Upper lobe of right lung (tissue), 1 donor: ENCODE measurements at regions not wholly inside any gene's neighbourhood (a gene's known extent, or its start where the extent isn't known, plus 50 kb on each side); places are given as distances from the start of the nearest gene placed in this dataset.

ENCODE experiments used
- ATAC-seq: fragments of 200-7000 bp; cut with Tn5 transposase; one replicate; pipeline ENCODE4 v1.9.1; 2020; ENCODE audit warnings: mild to moderate bottlenecking, moderate library complexity
- DNase-seq: peaks from one replicate; pipeline ENCODE4 v3.0.0-alpha.2; 2020
- H3K27ac ChIP-seq: fragments of 200-600 bp; one replicate; pipeline ENCODE4 v1.8.0; 2022
- H3K27me3 ChIP-seq: fragments of 200-600 bp; one replicate; pipeline ENCODE4 v1.8.0; 2022; ENCODE audit warnings: mild to moderate bottlenecking
- H3K36me3 ChIP-seq: fragments of 200-600 bp; one replicate; pipeline ENCODE4 v1.8.0; 2022
- H3K4me1 ChIP-seq: fragments of 200-600 bp; one replicate; pipeline ENCODE4 v1.8.0; 2022
- H3K4me3 ChIP-seq: fragments of 200-600 bp; one replicate; pipeline ENCODE4 v1.8.0; 2022; ENCODE audit warnings: mild to moderate bottlenecking
- H3K9me3 ChIP-seq: fragments of 200-600 bp; one replicate; pipeline ENCODE4 v1.8.0; 2022
- CTCF ChIP-seq: fragments of 200-600 bp; IDR thresholded peaks from one replicate; pipeline ENCODE4 v1.8.0; 2022; ENCODE audit warnings: antibody characterized with exemption
- intact Hi-C: fragments of 100-400 bp; cut with DNase I; formaldehyde crosslinking; loops from one replicate; pipeline ENCODE4 v1.11.0; 2022
- donor health status: DM: no; HTN: yes; CAD: no; lungs with severe emphysema.

- DNase-seq: no peak
- intact Hi-C loops: no loop called here
Observed at GRCh38 chr2:165016772-165017411, 61.6 kb upstream of the SLC38A11 start.

DNA sequence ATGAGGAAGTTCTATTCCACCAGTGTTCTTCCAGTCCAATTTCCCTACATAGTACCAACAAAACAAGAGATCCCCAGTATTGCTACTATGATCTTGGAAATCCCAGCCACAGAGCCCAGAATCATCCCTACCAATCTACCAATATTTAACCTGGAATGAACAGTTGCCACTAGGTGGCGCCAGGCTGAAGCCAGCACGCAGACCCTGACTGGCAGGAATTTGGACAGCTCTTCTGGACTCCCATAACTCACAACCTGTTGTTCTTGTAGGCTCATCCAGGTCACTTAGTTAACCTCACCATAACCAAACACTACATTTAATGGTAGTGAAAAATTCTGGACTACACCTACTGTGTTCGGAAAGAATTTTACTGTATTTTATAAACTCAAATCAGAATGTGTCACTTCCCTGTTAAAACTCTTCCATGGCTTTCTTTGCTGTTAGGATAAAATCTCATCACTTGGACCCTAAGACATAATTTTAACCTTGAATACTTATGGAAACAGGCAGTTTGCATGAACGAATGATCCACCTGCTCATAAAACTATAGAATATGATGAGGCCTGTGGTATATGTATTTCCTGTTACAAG, 59.8 kb upstream of the SLC38A11 start:
- Histone ChIP-seq H3K4me3 (no peak overlapping the region), H3K4me1 (no peaks in the 10 kb centered on the region), H3K27me3 (peaks cover 5% of the 10 kb centered on the region), H3K27ac (no peak overlapping the region), H3K9me3 (no peaks in the 10 kb centered on the region), H3K36me3 (no peaks in the 10 kb centered on the region)
- intact Hi-C loops: no loop called here
- DNase-seq (peak; percentile 71), ATAC-seq (peak; percentile 93)
- peak; percentile 92 for TF ChIP-seq CTCF

More at GRCh38 chr2:165016772-165017411, 61.6 kb upstream of the SLC38A11 start:
- Histone ChIP-seq H3K9me3 (no peaks in the 10 kb centered on the region), H3K27me3 (peaks cover 5% of the 10 kb centered on the region), H3K27ac (no peak overlapping the region), H3K36me3 (no peaks in the 10 kb centered on the region), H3K4me3 (no peak overlapping the region), H3K4me1 (no peaks in the 10 kb centered on the region)
- peak; percentile 56 for TF ChIP-seq CTCF
- peak; percentile 70 for ATAC-seq

- TF ChIP-seq CTCF: no peak
Observed at GRCh38 chr2:165013944-165014619, 58.8 kb upstream of the SLC38A11 start.

GRCh38 chr2:165011199-165011598, 55.9 kb upstream of the SLC38A11 start:
- intact Hi-C loops: no loop called here
- no peaks in the 10 kb centered on the region for H3K9me3 ChIP-seq
- H3K27ac ChIP-seq: no peak overlapping the region
- DNase-seq: no peak
- ATAC-seq: no peak
- no peaks in the 10 kb centered on the region for H3K27me3 ChIP-seq
- H3K36me3 ChIP-seq: no peaks in the 10 kb centered on the region
- TF ChIP-seq CTCF: no peak
- H3K4me1 ChIP-seq: peaks cover 5% of the 10 kb centered on the region
- H3K4me3 ChIP-seq: no peak overlapping the region

More at GRCh38 chr2:165013944-165014619, 58.8 kb upstream of the SLC38A11 start:
- peaks cover 5% of the 10 kb centered on the region for H3K27me3 ChIP-seq
- ATAC-seq: no peak
- no peaks in the 10 kb centered on the region for H3K9me3 ChIP-seq
- no peak for DNase-seq
- H3K4me3 ChIP-seq: no peak overlapping the region
- intact Hi-C loops: no loop called here
- H3K4me1 ChIP-seq: no peaks in the 10 kb centered on the region
- no peaks in the 10 kb centered on the region for H3K36me3 ChIP-seq
- no peak overlapping the region for H3K27ac ChIP-seq

- Histone ChIP-seq H3K36me3 (no peaks in the 10 kb centered on the region), H3K27me3 (no peaks in the 10 kb centered on the region), H3K27ac (no peak overlapping the region), H3K9me3 (no peaks in the 10 kb centered on the region), H3K4me1 (peaks cover 5% of the 10 kb centered on the region), H3K4me3 (no peak overlapping the region)
- no peak for DNase-seq
- intact Hi-C loops: no loop called here
- no peak for TF ChIP-seq CTCF
- no peak for ATAC-seq
Observed at GRCh38 chr2:165010556-165010955, 55.2 kb upstream of the SLC38A11 start.
